ENCODE measurements at regions not wholly inside any gene's neighbourhood (a gene's known extent, or its start where the extent isn't known, plus 50 kb on each side); places are given as distances from the start of the nearest gene placed in this dataset.
"Not testable (repeated sequence)": the region's sequence is repeated elsewhere in the genome, so short reads cannot be mapped to it uniquely, and the experiment has no call there.

DNA sequence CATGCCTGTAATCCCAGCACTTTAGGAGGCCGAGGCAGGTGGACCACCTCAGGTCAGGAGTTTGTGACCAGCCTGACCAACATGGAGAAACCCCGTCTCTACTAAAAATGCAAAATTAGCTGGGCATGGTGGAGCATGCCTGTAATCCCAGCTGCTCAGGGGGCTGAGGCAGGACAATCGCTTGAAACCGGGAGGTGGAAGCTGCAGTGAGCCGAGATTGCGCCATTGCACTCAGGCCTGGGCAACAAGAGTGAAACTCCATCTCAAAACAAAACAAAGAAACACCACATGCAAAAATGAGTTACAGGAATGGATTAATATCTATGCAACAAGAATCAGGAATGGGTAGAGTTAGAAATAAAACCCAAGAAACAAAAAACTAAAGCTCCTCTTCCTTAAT, 462.3 kb upstream of the POM121L12 start:
- H2BK5ac ChIP-seq (ENCODE audit: low read depth, low read length, poor library complexity, severe bottlenecking); H2BK20ac ChIP-seq (ENCODE audit: low read depth, low read length); H3K9me3 ChIP-seq (ENCODE audit: control insufficient read depth, insufficient read depth, low read length); H3K9me1 ChIP-seq (ENCODE audit: insufficient read depth, low read length); ATAC-seq (ENCODE audit: low read depth); H3K4me2 ChIP-seq (ENCODE audit: low read depth, low read length); H2BK120ac ChIP-seq (ENCODE audit: low read depth, low read length); H4K91ac ChIP-seq (ENCODE audit: insufficient read depth, low read depth, low read length); H3K23ac ChIP-seq (ENCODE audit: low read depth, low read length); H2AK5ac ChIP-seq (ENCODE audit: low read depth, low read length); H2AK9ac ChIP-seq (replicated peaks; ENCODE audit: low read depth, low read length, poor library complexity); dilution Hi-C loops (cut with HindIII; ENCODE audit: low sequenced_read_pairs, unreplicated experiment); H3K27me3 ChIP-seq (ENCODE audit: control insufficient read depth, insufficient read depth, low read length); H3K9ac ChIP-seq (ENCODE audit: low read depth, low read length); H3K36me3 ChIP-seq (ENCODE audit: control insufficient read depth, insufficient read depth, low read length); H3K79me1 ChIP-seq (ENCODE audit: low read depth in 1 of 2, low read length in 2 of 2); in situ Hi-C loops (cut with MboI; ENCODE audit: low sequenced_read_pairs); CTCF ChIA-PET; H4K8ac ChIP-seq (ENCODE audit: low read depth in 2 of 2, low read length in 2 of 2); H2BK15ac ChIP-seq (ENCODE audit: low read depth, low read length); H3K4me1 ChIP-seq (ENCODE audit: control insufficient read depth, insufficient read depth, low read length); H3K4ac ChIP-seq (ENCODE audit: low read depth, low read length); H3K27ac ChIP-seq (ENCODE audit: insufficient read depth, low read length); H2AFZ ChIP-seq (replicated peaks; ENCODE audit: low read length, poor library complexity); H4K20me1 ChIP-seq (ENCODE audit: insufficient read depth, low read length); H3K56ac ChIP-seq (ENCODE audit: extremely low read depth, insufficient read depth, low read length); H4K5ac ChIP-seq (ENCODE audit: low read depth, low read length); H3K14ac ChIP-seq (replicated peaks; ENCODE audit: low read depth, low read length); DNase-seq; H3K18ac ChIP-seq (ENCODE audit: low read depth, low read length); POLR2A ChIA-PET (ENCODE audit: unreplicated experiment); intact Hi-C loops (cut with micrococcal nuclease); BruUV-seq (replicated peaks); H3K4me3 ChIP-seq (ENCODE audit: insufficient read depth, low read depth, low read length): not testable (repeated sequence)
- WGBS, 2 experiments (ENCODE audit: extremely low coverage in 2 of 2, insufficient read length in 1 of 2), result no CpG with 5 or more reads among the region's 6 CpGs
